ENCODE measurements at regions not wholly inside any gene's neighbourhood (a gene's known extent, or its start where the extent isn't known, plus 50 kb on each side); places are given as distances from the start of the nearest gene placed in this dataset.
"Not testable (repeated sequence)": the region's sequence is repeated elsewhere in the genome, so short reads cannot be mapped to it uniquely, and the experiment has no call there.

- DNase-seq = not testable (repeated sequence)
These were observed 653.4 kb downstream of the TGIF2LX start for GRCh38 chrX:90575155-90575554.

DNA sequence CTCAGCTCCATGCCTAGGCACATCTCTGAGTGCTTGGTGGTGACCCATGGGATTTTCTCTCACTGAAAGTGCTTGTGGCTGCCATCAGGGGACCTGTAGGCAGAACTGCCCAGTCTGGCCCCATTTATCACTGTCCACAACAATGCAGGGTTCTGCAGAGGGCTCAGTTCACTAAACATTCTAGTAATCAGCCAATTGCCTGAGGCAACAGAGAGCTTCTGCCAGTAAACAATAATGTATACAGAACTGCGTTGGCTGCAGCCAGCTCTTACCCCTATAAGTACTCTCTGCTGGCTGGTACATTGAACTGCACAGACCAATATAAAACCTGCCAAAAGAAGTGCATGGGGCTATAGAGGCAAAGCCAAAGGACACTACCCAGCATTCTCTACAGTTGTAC lies 680.2 kb downstream of the TGIF2LX start:
- not testable (repeated sequence) for DNase-seq

GRCh38 chrX:90605736-90606135 lies 684.0 kb downstream of the TGIF2LX start:
- DNase-seq = not testable (repeated sequence)

- DNase-seq = no peak
These were observed 696.1 kb downstream of the TGIF2LX start for GRCh38 chrX:90617710-90618325.

GRCh38 chrX:90665161-90665560 lies 743.5 kb downstream of the TGIF2LX start:
- DNase-seq = peak; percentile 16

GRCh38 chrX:90713552-90713951 lies 721.1 kb upstream of the PABPC5 start:
- DNase-seq = not testable (repeated sequence)

- DNase-seq = not testable (repeated sequence)
These were observed 697.1 kb upstream of the PABPC5 start for GRCh38 chrX:90737555-90737954.

DNA sequence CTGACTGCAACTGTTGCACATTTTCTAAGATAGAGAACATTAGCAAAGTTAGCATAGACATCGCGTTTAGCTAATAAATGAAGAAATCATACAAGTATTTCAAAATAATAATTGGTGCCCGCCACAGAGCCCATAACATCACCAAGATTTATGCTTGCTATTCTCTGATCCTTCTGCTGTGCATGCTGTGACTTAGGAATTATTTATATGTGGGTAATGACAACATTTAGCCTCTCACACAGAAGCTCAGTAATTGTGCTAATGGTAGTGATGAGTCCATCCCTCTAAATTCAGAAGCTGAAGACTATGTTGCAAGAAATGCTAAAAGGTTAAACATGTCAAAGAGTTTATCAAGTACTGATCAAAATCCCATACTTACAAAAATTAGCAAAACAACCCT lies 677.0 kb upstream of the PABPC5 start:
- DNase-seq = not testable (repeated sequence)

GRCh38 chrX:90765482-90765881 lies 669.2 kb upstream of the PABPC5 start:
- DNase-seq = not testable (repeated sequence)

- not testable (repeated sequence) for DNase-seq
These were observed 654.3 kb upstream of the PABPC5 start for GRCh38 chrX:90780286-90780789.

Data from NCI-H82 (cell line).